ENCODE measurements at regions not wholly inside any gene's neighbourhood (a gene's known extent, or its start where the extent isn't known, plus 50 kb on each side); places are given as distances from the start of the nearest gene placed in this dataset.
"Not testable (repeated sequence)": the region's sequence is repeated elsewhere in the genome, so short reads cannot be mapped to it uniquely, and the experiment has no call there.

GRCh38 chr19:30942636-30943035 is 406.6 kb downstream of the TSHZ3 start:
- no peak for DNase-seq

GRCh38 chr19:30941591-30941990 is 407.6 kb downstream of the TSHZ3 start:
- no peak for DNase-seq

- DNase-seq = no peak
Observed at GRCh38 chr19:30936276-30936675, 413.0 kb downstream of the TSHZ3 start.

GRCh38 chr19:30935146-30935545 is 414.1 kb downstream of the TSHZ3 start:
- no peak for DNase-seq

GRCh38 chr19:30933454-30933853 is 415.8 kb downstream of the TSHZ3 start:
- not testable (repeated sequence) for DNase-seq

GRCh38 chr19:30932854-30933253 is 416.4 kb downstream of the TSHZ3 start:
- no peak for DNase-seq

- DNase-seq = no peak
Observed at GRCh38 chr19:30930941-30931706, 418.1 kb downstream of the TSHZ3 start.

GRCh38 chr19:30927705-30928104 is 421.5 kb downstream of the TSHZ3 start:
- no peak for DNase-seq

GRCh38 chr19:30924670-30925069 is 424.6 kb downstream of the TSHZ3 start:
- no peak for DNase-seq

- DNase-seq = no peak
Observed at GRCh38 chr19:30924069-30924636, 425.1 kb downstream of the TSHZ3 start.

- no peak for DNase-seq
Observed at GRCh38 chr19:30923621-30924020, 425.6 kb downstream of the TSHZ3 start.

- no peak for DNase-seq
Observed at GRCh38 chr19:30923096-30923495, 426.1 kb downstream of the TSHZ3 start.

GRCh38 chr19:30920222-30920621 is 429.0 kb downstream of the TSHZ3 start:
- no peak for DNase-seq

GRCh38 chr19:30919737-30920136 is 429.5 kb downstream of the TSHZ3 start:
- no peak for DNase-seq

- DNase-seq = no peak
Observed at GRCh38 chr19:30916238-30916637, 433.0 kb downstream of the TSHZ3 start.

- DNase-seq = no peak
Observed at GRCh38 chr19:30911491-30911890, 437.7 kb downstream of the TSHZ3 start.

- DNase-seq = no peak
Observed at GRCh38 chr19:30910485-30911240, 438.6 kb downstream of the TSHZ3 start.

- no peak for DNase-seq
Observed at GRCh38 chr19:30909216-30909615, 440.0 kb downstream of the TSHZ3 start.

GRCh38 chr19:30908262-30908771 is 440.9 kb downstream of the TSHZ3 start:
- no peak for DNase-seq

GRCh38 chr19:30906871-30907270 is 442.4 kb downstream of the TSHZ3 start:
- DNase-seq = no peak

GRCh38 chr19:30900051-30900450 is 449.2 kb downstream of the TSHZ3 start:
- no peak for DNase-seq

- no peak for DNase-seq
Observed at GRCh38 chr19:30898353-30899103, 450.7 kb downstream of the TSHZ3 start.
